ENCODE measurements at regions not wholly inside any gene's neighbourhood (a gene's known extent, or its start where the extent isn't known, plus 50 kb on each side); places are given as distances from the start of the nearest gene placed in this dataset.

- H3K36me3 ChIP-seq (ENCODE audit: insufficient read depth, low read length), result no peaks in the 10 kb centered on the region
- no peak overlapping the region for H3K4me3 ChIP-seq (ENCODE audit: low read length, poor library complexity, severe bottlenecking)
- H3K9me3 ChIP-seq (ENCODE audit: insufficient read depth, low read depth, low read length), result no peaks in the 10 kb centered on the region
- TF ChIP-seq CTCF (conservative IDR thresholded peaks at IDR 0.05; ENCODE audit: low read length) (no peak), EZH2phosphoT487 (IDR thresholded peaks at IDR 0.05; ENCODE audit: borderline replicate concordance) (no peak)
- no peak overlapping the region for H2AFZ ChIP-seq (ENCODE audit: low read length)
- no peak overlapping the region for H3K9ac ChIP-seq (ENCODE audit: low read depth, low read length, poor library complexity, severe bottlenecking)
- H3K79me2 ChIP-seq (ENCODE audit: insufficient read depth, low read length), result no peaks in the 10 kb centered on the region
- H3K9me2 ChIP-seq (replicated peaks; ENCODE audit: low read depth, low read length), result no peaks in the 10 kb centered on the region
- H3F3A ChIP-seq (ENCODE audit: low read depth), result no peaks in the 10 kb centered on the region
- no peak overlapping the region for H3K4me2 ChIP-seq (ENCODE audit: low read depth, low read length, poor library complexity, severe bottlenecking)
- H3K27me3 ChIP-seq (ENCODE audit: insufficient read depth, low read length, poor library complexity, severe bottlenecking), result no peaks in the 10 kb centered on the region
- H3K4me1 ChIP-seq (ENCODE audit: insufficient read depth, low read length, poor library complexity, severe bottlenecking), result no peaks in the 10 kb centered on the region
- H4K20me1 ChIP-seq (ENCODE audit: insufficient read depth, low read length, poor library complexity, severe bottlenecking), result no peaks in the 10 kb centered on the region
Observed at GRCh38 chr4:120304801-120305200, 238.2 kb upstream of the MAD2L1 start.

GRCh38 chr4:120299631-120300030 is 233.0 kb upstream of the MAD2L1 start:
- TF ChIP-seq EZH2phosphoT487 (IDR thresholded peaks at IDR 0.05; ENCODE audit: borderline replicate concordance) (no peak), CTCF (conservative IDR thresholded peaks at IDR 0.05; ENCODE audit: low read length) (no peak)
- Histone ChIP-seq H2AFZ (ENCODE audit: low read length) (no peak overlapping the region), H3K4me1 (ENCODE audit: insufficient read depth, low read length, poor library complexity, severe bottlenecking) (no peaks in the 10 kb centered on the region), H3K9me3 (ENCODE audit: insufficient read depth, low read depth, low read length) (no peaks in the 10 kb centered on the region), H3K79me2 (ENCODE audit: insufficient read depth, low read length) (no peaks in the 10 kb centered on the region), H3K9ac (ENCODE audit: low read depth, low read length, poor library complexity, severe bottlenecking) (no peak overlapping the region), H4K20me1 (ENCODE audit: insufficient read depth, low read length, poor library complexity, severe bottlenecking) (no peaks in the 10 kb centered on the region), H3K36me3 (ENCODE audit: insufficient read depth, low read length) (no peaks in the 10 kb centered on the region), H3K27me3 (ENCODE audit: insufficient read depth, low read length, poor library complexity, severe bottlenecking) (no peaks in the 10 kb centered on the region), H3F3A (ENCODE audit: low read depth) (no peaks in the 10 kb centered on the region), H3K9me2 (replicated peaks; ENCODE audit: low read depth, low read length) (no peaks in the 10 kb centered on the region), H3K4me3 (ENCODE audit: low read length, poor library complexity, severe bottlenecking) (no peak overlapping the region), H3K4me2 (ENCODE audit: low read depth, low read length, poor library complexity, severe bottlenecking) (no peak overlapping the region)

GRCh38 chr4:120293341-120293740 is 226.7 kb upstream of the MAD2L1 start:
- Histone ChIP-seq H3K79me2 (ENCODE audit: insufficient read depth, low read length) (no peaks in the 10 kb centered on the region), H3K9me2 (replicated peaks; ENCODE audit: low read depth, low read length) (no peaks in the 10 kb centered on the region), H3F3A (ENCODE audit: low read depth) (no peaks in the 10 kb centered on the region), H4K20me1 (ENCODE audit: insufficient read depth, low read length, poor library complexity, severe bottlenecking) (no peaks in the 10 kb centered on the region), H3K4me2 (ENCODE audit: low read depth, low read length, poor library complexity, severe bottlenecking) (no peak overlapping the region), H3K36me3 (ENCODE audit: insufficient read depth, low read length) (no peaks in the 10 kb centered on the region), H3K9ac (ENCODE audit: low read depth, low read length, poor library complexity, severe bottlenecking) (no peak overlapping the region), H3K4me3 (ENCODE audit: low read length, poor library complexity, severe bottlenecking) (no peak overlapping the region), H3K27me3 (ENCODE audit: insufficient read depth, low read length, poor library complexity, severe bottlenecking) (no peaks in the 10 kb centered on the region), H3K9me3 (ENCODE audit: insufficient read depth, low read depth, low read length) (no peaks in the 10 kb centered on the region), H2AFZ (ENCODE audit: low read length) (no peak overlapping the region), H3K4me1 (ENCODE audit: insufficient read depth, low read length, poor library complexity, severe bottlenecking) (no peaks in the 10 kb centered on the region)
- TF ChIP-seq CTCF (conservative IDR thresholded peaks at IDR 0.05; ENCODE audit: low read length) (no peak), EZH2phosphoT487 (IDR thresholded peaks at IDR 0.05; ENCODE audit: borderline replicate concordance) (no peak)

All from Loucy (cell line).